ENCODE measurements at regions not wholly inside any gene's neighbourhood (a gene's known extent, or its start where the extent isn't known, plus 50 kb on each side); places are given as distances from the start of the nearest gene placed in this dataset.

GRCh38 chr2:45285771-45286390 lies 276.6 kb upstream of the SIX2 start:
- no peak for TF ChIP-seq CTCF (IDR thresholded peaks at IDR 0.05; ENCODE audit: poor library complexity, severe bottlenecking)
- no peak for TF ChIP-seq EZH2 (IDR thresholded peaks at IDR 0.05; ENCODE audit: borderline replicate concordance, insufficient read depth, low read length, poor library complexity, severe bottlenecking)
- no peak for TF ChIP-seq RAD21 (conservative IDR thresholded peaks at IDR 0.05)
- no peak for TF ChIP-seq POLR2AphosphoS5 (IDR thresholded peaks at IDR 0.05)
- no peak for TF ChIP-seq TAF1 (IDR thresholded peaks at IDR 0.05; ENCODE audit: low read depth)
- no peak for TF ChIP-seq MXI1 (conservative IDR thresholded peaks at IDR 0.05; ENCODE audit: poor library complexity, severe bottlenecking)
